HG02623 (cell line): ENCODE measurements at regions not wholly inside any gene's neighbourhood (a gene's known extent, or its start where the extent isn't known, plus 50 kb on each side); places are given as distances from the start of the nearest gene placed in this dataset.
"Not testable (repeated sequence)": the region's sequence is repeated elsewhere in the genome, so short reads cannot be mapped to it uniquely, and the experiment has no call there.

Source experiments
- ATAC-seq: cut with Tn5 transposase; IDR thresholded peaks from one replicate; pipeline ENCODE4 v1.9.1; 2021; ENCODE audit warnings: moderate library complexity; ENCODE audit not compliant: unreplicated experiment

GRCh38 chr13:44887515-44887914, 101.8 kb downstream of the NUFIP1 start:
- ATAC-seq = no peak

GRCh38 chr13:44884076-44884729, 105.1 kb downstream of the NUFIP1 start:
- no peak for ATAC-seq

- ATAC-seq = no peak
Observed at GRCh38 chr13:44879452-44880058, 109.7 kb downstream of the NUFIP1 start.

- no peak for ATAC-seq
Observed at GRCh38 chr13:44876782-44877324, 112.4 kb downstream of the NUFIP1 start.

GRCh38 chr13:44874886-44875630, 114.2 kb downstream of the NUFIP1 start:
- ATAC-seq = no peak

- ATAC-seq = no peak
Observed at GRCh38 chr13:44874176-44874575, 115.1 kb downstream of the NUFIP1 start.

GRCh38 chr13:44873461-44873860, 115.8 kb downstream of the NUFIP1 start:
- ATAC-seq = no peak

- no peak for ATAC-seq
Observed at GRCh38 chr13:44872751-44873150, 116.5 kb downstream of the NUFIP1 start.

- ATAC-seq = no peak
Observed at GRCh38 chr13:44870456-44870929, 118.8 kb downstream of the NUFIP1 start.

- ATAC-seq = no peak
Observed at GRCh38 chr13:44869167-44869566, 120.1 kb downstream of the NUFIP1 start.

- peak; percentile 74 for ATAC-seq
Observed at GRCh38 chr13:44868397-44868796, 120.9 kb downstream of the NUFIP1 start.

GRCh38 chr13:44867825-44868224, 121.4 kb downstream of the NUFIP1 start:
- no peak for ATAC-seq

- ATAC-seq = no peak
Observed at GRCh38 chr13:44866411-44866911, 122.8 kb downstream of the NUFIP1 start.

GRCh38 chr13:44865722-44866410, 123.4 kb downstream of the NUFIP1 start:
- no peak for ATAC-seq

GRCh38 chr13:44863641-44864040, 125.6 kb downstream of the NUFIP1 start:
- not testable (repeated sequence) for ATAC-seq

GRCh38 chr13:44860454-44860853, 128.8 kb downstream of the NUFIP1 start:
- ATAC-seq = no peak

GRCh38 chr13:44857736-44858135, 131.5 kb downstream of the NUFIP1 start:
- no peak for ATAC-seq

GRCh38 chr13:44857061-44857460, 132.2 kb downstream of the NUFIP1 start:
- ATAC-seq = no peak

GRCh38 chr13:44855860-44856259, 133.4 kb downstream of the NUFIP1 start:
- ATAC-seq = no peak

- no peak for ATAC-seq
Observed at GRCh38 chr13:44854313-44855060, 134.8 kb downstream of the NUFIP1 start.
